A549 (cell line): ENCODE measurements at regions not wholly inside any gene's neighbourhood (a gene's known extent, or its start where the extent isn't known, plus 50 kb on each side); places are given as distances from the start of the nearest gene placed in this dataset.

Experiments used
- CBX2 ChIP-seq: fragments of 200-600 bp; sonication (generic); IDR thresholded peaks from 2 replicates; pipeline ENCODE4 v1.6.1; 2016; ENCODE audit warnings: low read depth, mild to moderate bottlenecking, borderline replicate concordance
- CBX8 ChIP-seq: fragments of 200-600 bp; sonication (generic); IDR thresholded peaks from 2 replicates; pipeline ENCODE4 v1.6.1; 2016
- CEBPB ChIP-seq, 2 experiments: fragments of >200 bp in 1 of 2; sonication (Bioruptor Twin) in 1 of 2; formaldehyde crosslinking in 1 of 2; IDR thresholded peaks; 2 replicates each; pipeline ENCODE4 v1.6.1; 2012 to 2016
- EP300 ChIP-seq, 2 experiments: fragments of >200 bp; sonication (Bioruptor Twin); formaldehyde crosslinking; IDR thresholded peaks; 2 replicates in 1 of 2; 3 replicates in 1 of 2; pipeline ENCODE4 v1.6.1; 2016 to 2017
- FOSL2 ChIP-seq, 2 experiments: fragments of 450-650 bp in 1 of 2; fragments of >200 bp in 1 of 2; sonication (Bioruptor Twin) in 1 of 2; formaldehyde crosslinking; IDR thresholded peaks; 2 replicates each; pipeline versions ENCODE4 v1.5.0 to v1.6.1; 2016 to 2020; ENCODE audit warnings: mild to moderate bottlenecking in 1 of 2, moderate library complexity in 1 of 2
- HOXB5 ChIP-seq: fragments of 250-450 bp; sonication (Bioruptor Pico); IDR thresholded peaks from 2 replicates; pipeline ENCODE4 v1.5.0; 2020; ENCODE audit warnings: mild to moderate bottlenecking, moderate library complexity
- PHF8 ChIP-seq: fragments of 200-600 bp; sonication (generic); IDR thresholded peaks from 2 replicates; pipeline ENCODE4 v1.6.1; 2016; ENCODE audit warnings: low read depth, mild to moderate bottlenecking, antibody characterized with exemption, moderate library complexity, borderline replicate concordance
- POLR2A ChIP-seq: IDR thresholded peaks from 2 replicates; pipeline ENCODE4 v1.6.1; 2012; ENCODE audit warnings: mild to moderate bottlenecking, low read length
- POLR2AphosphoS2 ChIP-seq: conservative IDR thresholded peaks from 2 replicates; pipeline ENCODE4 v1.6.1; 2012; ENCODE audit warnings: low read length, improper control_type of control experiment, inconsistent platforms
- SMC3 ChIP-seq: fragments of >200 bp; sonication (Bioruptor Twin); formaldehyde crosslinking; IDR thresholded peaks from 3 replicates; pipeline ENCODE4 v1.6.1; 2018; ENCODE audit warnings: inconsistent platforms
- TF ChIP-seq, protein P1 (sequence below): fragments of >200 bp; sonication (Bioruptor Twin); formaldehyde crosslinking; IDR thresholded peaks from 3 replicates; pipeline ENCODE4 v1.5.1; 2016
- TF ChIP-seq, protein P2 (sequence below): IDR thresholded peaks from 2 replicates; pipeline ENCODE4 v1.6.1; 2012
- TF ChIP-seq, protein P3 (sequence below): fragments of >200 bp; sonication (Bioruptor Twin); formaldehyde crosslinking; IDR thresholded peaks from 2 replicates; pipeline ENCODE4 v1.6.1; 2016

DNA sequence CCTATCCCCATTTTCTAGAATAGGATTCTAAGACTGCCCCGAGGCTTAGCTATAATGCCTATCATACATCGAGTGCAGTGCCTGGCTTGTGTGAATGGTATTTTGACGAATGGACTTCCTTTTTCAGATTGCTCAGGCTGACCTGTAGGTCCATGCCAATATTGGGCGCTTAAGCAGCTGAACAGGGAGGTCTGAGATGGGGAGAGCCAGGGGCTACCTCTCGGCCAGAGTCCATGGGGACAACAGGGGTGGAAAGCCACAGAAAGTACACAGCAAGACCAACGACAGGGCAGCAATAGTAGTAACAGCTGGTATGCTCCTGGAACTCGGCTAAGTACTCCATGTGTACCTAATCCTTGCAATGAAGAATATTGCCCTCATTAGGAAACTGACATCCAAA is 91.7 kb upstream of the WSCD1 start:
- TF ChIP-seq, protein P1, sequence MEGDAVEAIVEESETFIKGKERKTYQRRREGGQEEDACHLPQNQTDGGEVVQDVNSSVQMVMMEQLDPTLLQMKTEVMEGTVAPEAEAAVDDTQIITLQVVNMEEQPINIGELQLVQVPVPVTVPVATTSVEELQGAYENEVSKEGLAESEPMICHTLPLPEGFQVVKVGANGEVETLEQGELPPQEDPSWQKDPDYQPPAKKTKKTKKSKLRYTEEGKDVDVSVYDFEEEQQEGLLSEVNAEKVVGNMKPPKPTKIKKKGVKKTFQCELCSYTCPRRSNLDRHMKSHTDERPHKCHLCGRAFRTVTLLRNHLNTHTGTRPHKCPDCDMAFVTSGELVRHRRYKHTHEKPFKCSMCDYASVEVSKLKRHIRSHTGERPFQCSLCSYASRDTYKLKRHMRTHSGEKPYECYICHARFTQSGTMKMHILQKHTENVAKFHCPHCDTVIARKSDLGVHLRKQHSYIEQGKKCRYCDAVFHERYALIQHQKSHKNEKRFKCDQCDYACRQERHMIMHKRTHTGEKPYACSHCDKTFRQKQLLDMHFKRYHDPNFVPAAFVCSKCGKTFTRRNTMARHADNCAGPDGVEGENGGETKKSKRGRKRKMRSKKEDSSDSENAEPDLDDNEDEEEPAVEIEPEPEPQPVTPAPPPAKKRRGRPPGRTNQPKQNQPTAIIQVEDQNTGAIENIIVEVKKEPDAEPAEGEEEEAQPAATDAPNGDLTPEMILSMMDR, result no peak
- TF ChIP-seq, protein P2, sequence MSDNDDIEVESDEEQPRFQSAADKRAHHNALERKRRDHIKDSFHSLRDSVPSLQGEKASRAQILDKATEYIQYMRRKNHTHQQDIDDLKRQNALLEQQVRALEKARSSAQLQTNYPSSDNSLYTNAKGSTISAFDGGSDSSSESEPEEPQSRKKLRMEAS, result no peak
- TF ChIP-seq POLR2A (no peak), CBX8 (no peak), EP300 (IDR thresholded peaks at IDR 0.05) (no peak), POLR2AphosphoS2 (no peak), CEBPB (IDR thresholded peaks at IDR 0.05) (no peak), HOXB5 (CRISPR knock-in tag) (no peak), FOSL2 (IDR thresholded peaks at IDR 0.05) (no peak), FOSL2 (CRISPR knock-in tag; IDR thresholded peaks at IDR 0.05) (no peak), SMC3 (no peak), PHF8 (no peak), CBX2 (no peak)
- TF ChIP-seq, protein P3, sequence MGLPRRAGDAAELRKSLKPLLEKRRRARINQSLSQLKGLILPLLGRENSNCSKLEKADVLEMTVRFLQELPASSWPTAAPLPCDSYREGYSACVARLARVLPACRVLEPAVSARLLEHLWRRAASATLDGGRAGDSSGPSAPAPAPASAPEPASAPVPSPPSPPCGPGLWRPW, result no peak
